ENCODE measurements at regions not wholly inside any gene's neighbourhood (a gene's known extent, or its start where the extent isn't known, plus 50 kb on each side); places are given as distances from the start of the nearest gene placed in this dataset.

DNA sequence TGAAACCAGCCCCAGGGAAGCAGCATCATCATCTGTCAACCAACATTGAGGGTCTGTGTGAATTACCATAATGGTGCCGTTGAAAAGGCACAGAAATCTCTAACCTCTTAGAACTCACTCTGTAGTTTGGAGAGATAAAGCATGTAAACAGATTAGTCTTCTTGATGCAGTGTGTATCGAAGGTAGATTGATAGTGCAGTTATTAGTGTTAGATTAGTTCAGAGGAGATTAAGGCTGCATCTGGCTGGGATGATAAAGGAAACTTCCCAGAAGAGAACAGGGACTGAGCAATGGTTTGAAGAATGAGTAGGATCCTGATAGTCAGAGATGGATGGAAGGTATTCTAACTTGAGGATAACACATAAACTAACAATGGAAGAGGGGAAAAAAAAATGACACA is 651.5 kb downstream of the TLE1 start (continued):
- no peak for TF ChIP-seq ATF2 (IDR thresholded peaks at IDR 0.05; ENCODE audit: low read length)
- TF ChIP-seq SUZ12 (IDR thresholded peaks at IDR 0.05; ENCODE audit: low read length) = no peak
- TF ChIP-seq, protein P1, sequence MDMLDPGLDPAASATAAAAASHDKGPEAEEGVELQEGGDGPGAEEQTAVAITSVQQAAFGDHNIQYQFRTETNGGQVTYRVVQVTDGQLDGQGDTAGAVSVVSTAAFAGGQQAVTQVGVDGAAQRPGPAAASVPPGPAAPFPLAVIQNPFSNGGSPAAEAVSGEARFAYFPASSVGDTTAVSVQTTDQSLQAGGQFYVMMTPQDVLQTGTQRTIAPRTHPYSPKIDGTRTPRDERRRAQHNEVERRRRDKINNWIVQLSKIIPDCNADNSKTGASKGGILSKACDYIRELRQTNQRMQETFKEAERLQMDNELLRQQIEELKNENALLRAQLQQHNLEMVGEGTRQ (IDR thresholded peaks at IDR 0.05; ENCODE audit: low read length) = no peak
